ENCODE measurements at regions not wholly inside any gene's neighbourhood (a gene's known extent, or its start where the extent isn't known, plus 50 kb on each side); places are given as distances from the start of the nearest gene placed in this dataset.

DNA sequence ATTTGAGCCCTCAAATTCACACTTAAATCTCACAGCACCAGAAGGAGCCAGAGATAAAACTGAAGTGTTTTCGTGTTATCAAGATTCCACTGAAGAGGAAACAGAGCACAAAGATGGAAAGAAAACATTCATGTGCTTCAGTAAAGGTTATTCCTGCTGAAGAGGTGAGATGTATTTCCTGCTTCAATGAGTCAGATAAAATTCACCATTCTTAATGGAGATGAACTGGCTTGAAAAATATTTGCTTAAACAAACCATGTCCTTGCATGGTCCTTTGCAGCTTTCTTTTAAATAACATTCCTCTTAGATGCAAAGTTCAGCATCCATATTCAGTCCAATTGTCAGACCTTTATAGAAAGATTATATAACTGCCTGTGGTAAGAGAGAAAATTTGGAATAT is 294.2 kb downstream of the IPMK start:
- Histone ChIP-seq H3K36me3 (ENCODE audit: control insufficient read depth, insufficient read depth, low read length) (no peaks in the 10 kb centered on the region), H3K9me3 (peaks cover 3% of the 10 kb centered on the region; the same call in 1 of the 2 replicates), H3K27me3 (replicated peaks; ENCODE audit: control insufficient read depth, insufficient read depth, low read length) (no peaks in the 10 kb centered on the region), H3K4me1 (peaks cover 12% of the 10 kb centered on the region), H3K4me3 (ENCODE audit: low read depth, low read length) (no peak overlapping the region)
- H3K9me3 Mint-ChIP-seq (ENCODE audit: unreplicated experiment): peaks cover 35% of the 10 kb centered on the region
- intact Hi-C loops (cut with micrococcal nuclease; ENCODE audit: unreplicated experiment): no loop called here
- H3K27me3 Mint-ChIP-seq (ENCODE audit: insufficient read depth, unreplicated experiment): peaks cover 4% of the 10 kb centered on the region
- H3K4me3 Mint-ChIP-seq (ENCODE audit: unreplicated experiment): no peak overlapping the region
- BruUV-seq (replicated peaks): no TSS peak
- TF ChIP-seq CTCF (IDR thresholded peaks at IDR 0.05; ENCODE audit: insufficient read depth in 1 of 2, low read depth in 1 of 2, low read length in 1 of 2, severe bottlenecking in 1 of 2, unreplicated experiment in 1 of 2): no peak
- H3K36me3 Mint-ChIP-seq (ENCODE audit: insufficient read depth, unreplicated experiment): no peaks in the 10 kb centered on the region
- no peak overlapping the region for H3K27ac Mint-ChIP-seq (ENCODE audit: unreplicated experiment)
- no peak for DNase-seq
- ChIA-PET CTCF (no interaction called here), POLR2A (no interaction called here)
- H3K4me1 Mint-ChIP-seq (ENCODE audit: low read depth, unreplicated experiment): peaks cover 15% of the 10 kb centered on the region

DNA sequence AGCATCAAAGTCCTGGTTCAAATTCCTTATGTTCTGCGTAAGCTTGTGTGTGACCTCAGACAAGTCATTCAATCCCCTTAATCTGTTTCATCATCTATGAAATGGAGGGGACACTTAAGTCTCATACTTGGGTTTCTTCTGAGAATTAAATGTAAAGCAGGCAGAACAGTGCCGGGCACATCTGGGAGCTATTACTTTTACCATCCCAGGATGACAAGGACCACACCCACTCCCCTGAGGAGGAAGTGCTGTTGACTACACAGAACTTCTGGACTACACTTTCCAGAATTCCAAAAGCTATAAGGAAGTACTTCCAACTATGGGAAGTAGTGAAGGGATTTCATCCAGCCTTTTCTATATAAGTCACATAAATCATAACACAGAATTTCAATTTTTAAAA is 294.9 kb downstream of the IPMK start:
- no peak for TF ChIP-seq CTCF (IDR thresholded peaks at IDR 0.05; ENCODE audit: insufficient read depth in 1 of 2, low read depth in 1 of 2, low read length in 1 of 2, severe bottlenecking in 1 of 2, unreplicated experiment in 1 of 2)
- Mint-ChIP-seq H3K36me3 (ENCODE audit: insufficient read depth, unreplicated experiment) (no peaks in the 10 kb centered on the region), H3K27me3 (ENCODE audit: insufficient read depth, unreplicated experiment) (peaks cover 4% of the 10 kb centered on the region), H3K4me1 (ENCODE audit: low read depth, unreplicated experiment) (peaks cover 9% of the 10 kb centered on the region), H3K4me3 (ENCODE audit: unreplicated experiment) (no peak overlapping the region), H3K27ac (ENCODE audit: unreplicated experiment) (no peak overlapping the region), H3K9me3 (ENCODE audit: unreplicated experiment) (peaks cover 29% of the 10 kb centered on the region)
- BruUV-seq (replicated peaks): no TSS peak
- CTCF ChIA-PET: no interaction called here
- no peak for DNase-seq
- peaks cover 3% of the 10 kb centered on the region; the same call in 1 of the 2 replicates for H3K9me3 ChIP-seq
- no peak overlapping the region for H3K4me3 ChIP-seq (ENCODE audit: low read depth, low read length)
- POLR2A ChIA-PET: no interaction called here
- intact Hi-C loops (cut with micrococcal nuclease; ENCODE audit: unreplicated experiment): no loop called here
- peaks cover 11% of the 10 kb centered on the region for H3K4me1 ChIP-seq
- no peaks in the 10 kb centered on the region for H3K27me3 ChIP-seq (replicated peaks; ENCODE audit: control insufficient read depth, insufficient read depth, low read length)
- no peaks in the 10 kb centered on the region for H3K36me3 ChIP-seq (ENCODE audit: control insufficient read depth, insufficient read depth, low read length)

GRCh38 chr10:57968328-57969016 is 299.2 kb downstream of the IPMK start:
- Histone ChIP-seq H3K27me3 (replicated peaks; ENCODE audit: control insufficient read depth, insufficient read depth, low read length) (no peaks in the 10 kb centered on the region), H3K4me3 (ENCODE audit: low read depth, low read length) (no peak overlapping the region), H3K36me3 (ENCODE audit: control insufficient read depth, insufficient read depth, low read length) (no peaks in the 10 kb centered on the region), H3K4me1 (no peaks in the 10 kb centered on the region), H3K9me3 (no peaks in the 10 kb centered on the region)
- no peak overlapping the region for H3K4me3 Mint-ChIP-seq (ENCODE audit: unreplicated experiment)
- intact Hi-C loops (cut with micrococcal nuclease; ENCODE audit: unreplicated experiment): no loop called here
- no peaks in the 10 kb centered on the region for H3K36me3 Mint-ChIP-seq (ENCODE audit: insufficient read depth, unreplicated experiment)
- DNase-seq: no peak
- no TSS peak for BruUV-seq (replicated peaks)
- no peaks in the 10 kb centered on the region for H3K4me1 Mint-ChIP-seq (ENCODE audit: low read depth, unreplicated experiment)
- H3K9me3 Mint-ChIP-seq (ENCODE audit: unreplicated experiment): no peaks in the 10 kb centered on the region
- no peak overlapping the region for H3K27ac Mint-ChIP-seq (ENCODE audit: unreplicated experiment)
- POLR2A ChIA-PET: no interaction called here
- H3K27me3 Mint-ChIP-seq (ENCODE audit: insufficient read depth, unreplicated experiment): peaks cover 4% of the 10 kb centered on the region
- TF ChIP-seq CTCF (IDR thresholded peaks at IDR 0.05; ENCODE audit: insufficient read depth in 1 of 2, low read depth in 1 of 2, low read length in 1 of 2, severe bottlenecking in 1 of 2, unreplicated experiment in 1 of 2): no peak
- CTCF ChIA-PET: no interaction called here

All from Caco-2 (cell line).